ENCODE measurements at regions not wholly inside any gene's neighbourhood (a gene's known extent, or its start where the extent isn't known, plus 50 kb on each side); places are given as distances from the start of the nearest gene placed in this dataset.
"Not testable (repeated sequence)": the region's sequence is repeated elsewhere in the genome, so short reads cannot be mapped to it uniquely, and the experiment has no call there.

DNA sequence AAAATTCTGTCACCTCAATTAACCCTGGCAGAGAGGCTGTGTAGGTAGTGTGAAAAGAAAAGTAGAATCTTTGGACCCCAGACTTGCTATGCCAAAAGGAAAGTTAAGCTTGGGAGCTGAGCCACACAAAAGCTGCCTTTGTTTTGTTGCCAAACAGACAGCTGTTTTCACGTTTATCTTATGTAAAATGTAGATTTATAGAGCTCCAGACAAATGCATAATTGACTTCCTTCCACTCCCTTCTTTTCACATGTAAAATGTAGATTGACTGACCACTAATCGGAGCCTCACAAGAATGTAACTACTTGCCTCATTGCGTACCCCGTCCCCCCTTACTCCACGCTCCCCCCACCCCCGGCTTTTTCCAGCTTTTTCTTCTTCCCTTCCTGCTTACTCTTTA, 2302.2 kb upstream of the RAG2 start:
- ATAC-seq: peak; percentile 35
- Histone ChIP-seq H3K9me3 (no peaks in the 10 kb centered on the region), H3K4me3 (no peak overlapping the region), H3K36me3 (ENCODE audit: low read depth) (no peaks in the 10 kb centered on the region), H3K4me1 (ENCODE audit: low read depth) (no peaks in the 10 kb centered on the region)
- intact Hi-C loops (cut with DNase I, micrococcal nuclease): no loop called here
- no peak for DNase-seq
- TF ChIP-seq CTCF (IDR thresholded peaks at IDR 0.05): no peak

DNA sequence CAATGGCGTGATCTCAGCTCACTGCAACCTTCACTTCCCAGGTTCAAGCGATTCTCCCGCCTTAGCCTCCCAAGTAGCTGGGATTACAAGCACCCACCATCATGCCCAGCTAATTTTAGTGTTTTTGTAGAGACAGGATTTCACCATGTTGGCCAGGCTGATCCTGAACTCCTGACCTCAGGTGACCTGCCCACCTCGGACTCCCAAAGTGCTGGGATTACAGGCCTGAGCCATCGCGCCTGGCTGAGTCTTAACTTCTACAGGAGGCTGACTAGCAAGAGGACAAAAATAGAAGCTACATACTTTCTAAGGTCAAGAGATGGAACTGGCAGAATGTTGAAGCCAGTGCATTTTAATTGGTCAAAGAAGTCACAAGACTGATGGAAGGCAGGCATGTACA, 2296.2 kb upstream of the RAG2 start:
- ATAC-seq; H3K9me3 ChIP-seq; H3K4me1 ChIP-seq (ENCODE audit: low read depth); DNase-seq; H3K4me3 ChIP-seq; intact Hi-C loops (cut with DNase I, micrococcal nuclease); H3K36me3 ChIP-seq (ENCODE audit: low read depth): not testable (repeated sequence)

- Histone ChIP-seq H3K36me3 (ENCODE audit: low read depth) (no peaks in the 10 kb centered on the region), H3K9me3 (no peaks in the 10 kb centered on the region), H3K4me3 (no peak overlapping the region), H3K4me1 (ENCODE audit: low read depth) (no peaks in the 10 kb centered on the region)
- intact Hi-C loops (cut with DNase I, micrococcal nuclease): no loop called here
- no peak for DNase-seq
- ATAC-seq: no peak
- no peak for TF ChIP-seq CTCF (IDR thresholded peaks at IDR 0.05)
Measured at GRCh38 chr11:38884145-38884865, 2286.3 kb upstream of the RAG2 start.

DNA sequence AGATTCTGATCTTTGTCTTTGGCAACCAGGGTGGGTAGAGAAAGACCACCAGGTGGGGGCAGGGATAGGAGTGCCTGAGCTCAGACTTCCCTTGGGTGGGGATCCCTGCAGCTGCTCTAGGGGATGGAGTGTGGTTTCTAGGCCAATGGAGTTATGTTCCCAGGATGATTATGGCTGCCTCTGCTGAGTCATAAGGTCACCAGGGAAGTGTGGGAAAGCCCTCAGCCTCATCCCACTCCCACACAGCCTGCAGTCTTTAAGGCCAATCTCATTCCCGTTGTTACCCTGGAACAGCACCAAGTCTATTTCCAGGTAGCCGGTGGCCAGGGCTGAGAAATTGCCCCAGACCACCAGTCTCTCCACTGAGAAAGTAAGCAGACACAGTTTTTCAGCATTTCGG, 2269.3 kb upstream of the RAG2 start:
- DNase-seq: no peak
- H3K36me3 ChIP-seq (ENCODE audit: low read depth): no peaks in the 10 kb centered on the region
- intact Hi-C loops (cut with DNase I, micrococcal nuclease): no loop called here
- no peak for ATAC-seq
- H3K4me3 ChIP-seq: no peak overlapping the region
- H3K4me1 ChIP-seq (ENCODE audit: low read depth): no peaks in the 10 kb centered on the region
- TF ChIP-seq CTCF (IDR thresholded peaks at IDR 0.05): no peak
- peaks cover 13% of the 10 kb centered on the region for H3K9me3 ChIP-seq

DNA sequence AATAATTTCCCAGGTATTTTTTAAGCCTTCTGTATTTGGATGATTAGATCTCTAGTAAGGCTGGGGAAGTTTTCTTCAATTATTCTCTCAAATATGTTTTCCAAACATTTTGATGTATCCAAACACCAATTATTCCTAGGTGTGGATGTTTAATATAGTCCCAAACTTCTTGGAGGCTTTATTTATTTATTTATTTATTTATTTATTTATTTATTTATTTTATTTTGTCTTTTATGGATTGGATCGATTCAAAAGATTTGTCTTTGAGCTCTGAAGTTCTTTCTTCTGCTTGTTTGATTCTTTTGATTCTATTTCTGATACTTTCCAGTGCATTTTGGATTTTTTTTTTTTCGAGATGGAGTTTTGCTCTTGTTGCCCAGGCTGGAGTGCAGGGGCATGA, 2267.9 kb upstream of the RAG2 start:
- no peak for DNase-seq
- intact Hi-C loops (cut with DNase I, micrococcal nuclease): no loop called here

GRCh38 chr11:38842991-38843390, 2245.0 kb upstream of the RAG2 start:
- ATAC-seq (no peak), DNase-seq (no peak)
- no peaks in the 10 kb centered on the region for H3K36me3 ChIP-seq (ENCODE audit: low read depth)
- intact Hi-C loops (cut with DNase I, micrococcal nuclease): no loop called here
- no peaks in the 10 kb centered on the region for H3K9me3 ChIP-seq
- no peak for TF ChIP-seq CTCF (IDR thresholded peaks at IDR 0.05)
- no peaks in the 10 kb centered on the region for H3K4me1 ChIP-seq (ENCODE audit: low read depth)
- no peak overlapping the region for H3K4me3 ChIP-seq

More for the DNA sequence above, 2267.9 kb upstream of the RAG2 start:
- no peak for TF ChIP-seq CTCF (IDR thresholded peaks at IDR 0.05)
- H3K36me3 ChIP-seq (ENCODE audit: low read depth): no peaks in the 10 kb centered on the region
- H3K4me3 ChIP-seq: no peak overlapping the region
- ATAC-seq: no peak
- H3K4me1 ChIP-seq (ENCODE audit: low read depth): no peaks in the 10 kb centered on the region
- peaks cover 14% of the 10 kb centered on the region for H3K9me3 ChIP-seq

Measured in mucosa of descending colon (tissue), 3 donors.